Erythroblast (primary cell): ENCODE measurements at regions not wholly inside any gene's neighbourhood (a gene's known extent, or its start where the extent isn't known, plus 50 kb on each side); places are given as distances from the start of the nearest gene placed in this dataset.

Source experiments
- DNase-seq, 2 experiments: peaks; one replicate each; lab custom pipeline; 2025; lab: John Stamatoyannopoulos, UW
- GATA1 ChIP-seq: IDR thresholded peaks from 2 replicates; pipeline ENCODE4 v1.6.1; 2011; ENCODE audit warnings: low read depth, mild to moderate bottlenecking, control low read depth, low read length, moderate library complexity
- POLR2A ChIP-seq: IDR thresholded peaks from 2 replicates; pipeline ENCODE4 v1.6.1; 2011; ENCODE audit warnings: mild to moderate bottlenecking, low read length

- TF ChIP-seq POLR2A: no peak
- DNase-seq: no peak
Observed at GRCh38 chr14:55927028-55927427, 191.2 kb upstream of the PELI2 start.

GRCh38 chr14:55928276-55928675, 189.9 kb upstream of the PELI2 start:
- DNase-seq: no peak
- no peak for TF ChIP-seq POLR2A
- TF ChIP-seq GATA1: no peak

GRCh38 chr14:55929136-55929535, 189.1 kb upstream of the PELI2 start:
- TF ChIP-seq GATA1 (no peak), POLR2A (no peak)
- no peak for DNase-seq

GRCh38 chr14:55930016-55930784, 188.0 kb upstream of the PELI2 start:
- TF ChIP-seq POLR2A: no peak
- no peak for TF ChIP-seq GATA1
- no peak for DNase-seq

- TF ChIP-seq POLR2A (no peak), GATA1 (no peak)
Observed at GRCh38 chr14:55936691-55937090, 181.5 kb upstream of the PELI2 start.

GRCh38 chr14:55938249-55938791, 179.9 kb upstream of the PELI2 start:
- TF ChIP-seq POLR2A (no peak), GATA1 (no peak)
- DNase-seq: no peak

More at GRCh38 chr14:55936691-55937090, 181.5 kb upstream of the PELI2 start:
- no peak for DNase-seq

- no peak for DNase-seq
- TF ChIP-seq POLR2A (no peak), GATA1 (no peak)
Observed at GRCh38 chr14:55942076-55942654, 176.0 kb upstream of the PELI2 start.

- TF ChIP-seq POLR2A: no peak
- TF ChIP-seq GATA1: no peak
- no peak for DNase-seq
Observed at GRCh38 chr14:55942826-55943225, 175.4 kb upstream of the PELI2 start.

- DNase-seq: no peak
- TF ChIP-seq GATA1 (no peak), POLR2A (no peak)
Observed at GRCh38 chr14:55944757-55945156, 173.5 kb upstream of the PELI2 start.

- DNase-seq: no peak
Observed at GRCh38 chr14:55946231-55946630, 172.0 kb upstream of the PELI2 start.

GRCh38 chr14:55948399-55948798, 169.8 kb upstream of the PELI2 start:
- TF ChIP-seq GATA1: no peak
- no peak for TF ChIP-seq POLR2A
- DNase-seq: no peak

More at GRCh38 chr14:55946231-55946630, 172.0 kb upstream of the PELI2 start:
- TF ChIP-seq POLR2A: no peak
- no peak for TF ChIP-seq GATA1

GRCh38 chr14:55949708-55950107, 168.5 kb upstream of the PELI2 start:
- DNase-seq: no peak
- TF ChIP-seq GATA1 (no peak), POLR2A (no peak)

GRCh38 chr14:55950135-55950534, 168.1 kb upstream of the PELI2 start:
- DNase-seq: no peak
- TF ChIP-seq GATA1: no peak
- TF ChIP-seq POLR2A: no peak
